ENCODE measurements at regions not wholly inside any gene's neighbourhood (a gene's known extent, or its start where the extent isn't known, plus 50 kb on each side); places are given as distances from the start of the nearest gene placed in this dataset.

DNA sequence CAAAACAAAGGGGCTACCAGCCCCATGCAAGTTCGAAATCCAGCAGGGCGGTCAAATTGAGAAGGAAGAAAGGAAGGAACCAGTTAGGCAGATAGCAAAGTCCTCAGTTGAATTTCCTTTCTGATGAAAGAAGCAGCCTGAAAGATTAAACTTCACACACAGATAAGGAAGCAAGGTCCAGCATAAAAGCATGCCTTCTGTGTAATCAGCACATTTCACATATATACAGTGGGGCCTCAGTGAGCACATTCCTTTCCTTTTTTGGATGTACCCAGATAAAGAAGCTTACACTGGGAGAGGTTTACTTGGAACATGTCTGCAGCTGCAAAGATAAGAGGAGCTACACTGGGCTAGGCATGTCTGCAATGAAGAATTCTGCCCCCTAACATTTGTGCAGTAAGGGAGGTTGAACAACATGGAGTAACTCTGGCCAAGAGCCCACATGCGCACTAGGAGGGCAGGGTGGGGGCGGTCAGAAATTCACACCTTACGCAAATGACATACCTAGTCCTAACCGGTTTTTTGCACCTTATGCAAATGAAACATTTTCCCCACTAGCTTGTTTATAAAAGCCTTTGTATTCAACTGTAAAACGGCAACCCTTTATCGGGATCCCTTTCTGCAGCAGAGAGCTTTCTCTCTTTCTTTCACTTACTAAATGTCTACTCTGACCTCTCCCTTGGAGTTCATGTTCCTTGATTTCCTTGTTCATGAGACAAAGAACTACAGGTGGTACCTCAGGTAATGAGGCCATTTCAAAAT lies 149.7 kb upstream of the FBXL17 start:
- Histone ChIP-seq H3K4me1 (no peaks in the 10 kb centered on the region), H3K36me3 (ENCODE audit: insufficient read depth in 1 of 2, low read depth in 1 of 2) (no peaks in the 10 kb centered on the region), H3K27ac (no peak overlapping the region), H3K4me3 (no peak overlapping the region), H3K27me3 (ENCODE audit: insufficient read depth in 3 of 3, low read length in 2 of 3) (no peaks in the 10 kb centered on the region), H3K9me3 (peaks cover 8% of the 10 kb centered on the region)
- no peak for DNase-seq
- TF ChIP-seq, protein P1, sequence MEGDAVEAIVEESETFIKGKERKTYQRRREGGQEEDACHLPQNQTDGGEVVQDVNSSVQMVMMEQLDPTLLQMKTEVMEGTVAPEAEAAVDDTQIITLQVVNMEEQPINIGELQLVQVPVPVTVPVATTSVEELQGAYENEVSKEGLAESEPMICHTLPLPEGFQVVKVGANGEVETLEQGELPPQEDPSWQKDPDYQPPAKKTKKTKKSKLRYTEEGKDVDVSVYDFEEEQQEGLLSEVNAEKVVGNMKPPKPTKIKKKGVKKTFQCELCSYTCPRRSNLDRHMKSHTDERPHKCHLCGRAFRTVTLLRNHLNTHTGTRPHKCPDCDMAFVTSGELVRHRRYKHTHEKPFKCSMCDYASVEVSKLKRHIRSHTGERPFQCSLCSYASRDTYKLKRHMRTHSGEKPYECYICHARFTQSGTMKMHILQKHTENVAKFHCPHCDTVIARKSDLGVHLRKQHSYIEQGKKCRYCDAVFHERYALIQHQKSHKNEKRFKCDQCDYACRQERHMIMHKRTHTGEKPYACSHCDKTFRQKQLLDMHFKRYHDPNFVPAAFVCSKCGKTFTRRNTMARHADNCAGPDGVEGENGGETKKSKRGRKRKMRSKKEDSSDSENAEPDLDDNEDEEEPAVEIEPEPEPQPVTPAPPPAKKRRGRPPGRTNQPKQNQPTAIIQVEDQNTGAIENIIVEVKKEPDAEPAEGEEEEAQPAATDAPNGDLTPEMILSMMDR (IDR thresholded peaks at IDR 0.05), result no peak
- intact Hi-C loops (cut with DNase I), result no loop called here
- WGBS, 3 donors, result 74 to 81% (median 78%) methylated on average over 8 of the region's 8 CpGs
- no peak for ATAC-seq

DNA sequence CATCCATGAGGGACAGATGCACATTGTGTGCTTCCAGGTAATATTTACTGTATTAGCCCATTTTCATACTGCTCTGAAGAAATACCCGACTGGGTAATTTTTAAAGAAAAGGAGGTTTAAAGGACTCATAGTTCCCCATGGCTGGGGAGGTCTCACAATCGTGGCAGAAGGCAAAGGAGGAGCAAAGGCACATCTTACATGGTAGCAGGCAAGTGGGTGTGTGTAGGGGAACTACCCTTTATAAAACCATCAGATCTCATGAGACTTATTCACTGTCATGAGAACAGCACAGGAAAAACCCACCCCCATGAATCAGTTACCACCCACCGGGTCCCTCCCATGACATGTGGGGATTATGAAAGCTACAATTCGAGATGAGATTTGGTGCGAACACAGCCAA lies 148.8 kb upstream of the FBXL17 start:
- DNase-seq (no peak), ATAC-seq (no peak)
- Histone ChIP-seq H3K27me3 (ENCODE audit: insufficient read depth in 3 of 3, low read length in 2 of 3) (no peaks in the 10 kb centered on the region), H3K27ac (no peak overlapping the region), H3K9me3 (peaks cover 10% of the 10 kb centered on the region), H3K4me1 (no peaks in the 10 kb centered on the region), H3K4me3 (no peak overlapping the region), H3K36me3 (ENCODE audit: insufficient read depth in 1 of 2, low read depth in 1 of 2) (no peaks in the 10 kb centered on the region)
- TF ChIP-seq, protein P1 (IDR thresholded peaks at IDR 0.05), result no peak
- intact Hi-C loops (cut with DNase I), result no loop called here
- 82 to 85% (median 84%) methylated on average over 5 of the region's 5 CpGs for whole genome bisulfite sequencing, 3 donors

DNA sequence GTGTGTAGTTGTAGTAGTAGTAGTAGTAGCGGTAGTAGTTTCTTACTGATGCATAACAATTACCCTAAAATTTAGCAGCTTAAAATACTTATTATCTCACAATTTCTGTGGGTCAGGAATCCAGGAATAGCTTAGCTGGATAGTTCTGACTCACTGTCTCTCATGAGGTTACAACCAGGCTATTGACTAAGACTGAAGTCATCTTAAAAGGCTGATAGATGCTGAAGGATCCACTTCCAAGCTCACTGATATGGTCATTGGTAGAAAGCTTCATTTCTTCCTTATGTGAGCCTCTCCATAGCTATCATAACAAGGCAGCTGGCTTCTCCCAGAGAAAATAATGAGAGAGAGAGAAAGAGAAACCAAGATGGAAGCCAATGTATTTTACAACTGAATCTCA lies 147.5 kb upstream of the FBXL17 start:
- no peak overlapping the region for H3K4me3 ChIP-seq
- WGBS, 3 donors, result 0 to 53% (median 0%) methylated on average over 1 of the region's 1 CpG
- H3K27me3 ChIP-seq (ENCODE audit: insufficient read depth in 3 of 3, low read length in 2 of 3), result no peaks in the 10 kb centered on the region
- ATAC-seq (no peak), DNase-seq (no peak)
- intact Hi-C loops (cut with DNase I), result no loop called here
- no peaks in the 10 kb centered on the region for H3K4me1 ChIP-seq
- H3K36me3 ChIP-seq (ENCODE audit: insufficient read depth in 1 of 2, low read depth in 1 of 2), result no peaks in the 10 kb centered on the region
- no peak overlapping the region for H3K27ac ChIP-seq
- H3K9me3 ChIP-seq, result peaks cover 10% of the 10 kb centered on the region
- TF ChIP-seq, protein P1 (IDR thresholded peaks at IDR 0.05), result no peak

DNA sequence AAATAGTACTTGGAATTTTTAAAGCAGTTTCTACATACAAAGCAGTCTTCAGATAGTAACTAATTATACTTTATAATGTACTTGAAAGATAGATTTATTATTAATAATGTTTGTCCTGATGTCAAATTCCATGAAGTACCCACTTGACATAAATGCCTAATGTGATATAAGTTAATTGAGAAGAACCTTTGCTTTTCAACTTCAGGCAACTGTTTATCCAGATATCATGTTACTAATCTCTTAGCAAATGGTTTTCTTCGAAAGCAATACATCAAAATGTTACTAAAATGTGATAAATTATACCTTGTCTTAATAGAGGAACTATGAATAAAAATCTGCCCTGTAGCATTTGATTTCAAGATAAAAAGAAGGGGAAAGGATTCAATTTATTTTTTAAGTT lies 146.8 kb upstream of the FBXL17 start:
- WGBS, 3 donors, result 13 to 23% (median 23%) methylated on average over 1 of the region's 1 CpG
- H3K9me3 ChIP-seq, result peaks cover 10% of the 10 kb centered on the region
- H3K27ac ChIP-seq, result no peak overlapping the region
- no peaks in the 10 kb centered on the region for H3K36me3 ChIP-seq (ENCODE audit: insufficient read depth in 1 of 2, low read depth in 1 of 2)
- intact Hi-C loops (cut with DNase I), result no loop called here
- no peaks in the 10 kb centered on the region for H3K27me3 ChIP-seq (ENCODE audit: insufficient read depth in 3 of 3, low read length in 2 of 3)
- no peaks in the 10 kb centered on the region for H3K4me1 ChIP-seq
- H3K4me3 ChIP-seq, result no peak overlapping the region
- ATAC-seq, result no peak
- no peak for DNase-seq
- TF ChIP-seq, protein P1 (IDR thresholded peaks at IDR 0.05), result no peak

DNA sequence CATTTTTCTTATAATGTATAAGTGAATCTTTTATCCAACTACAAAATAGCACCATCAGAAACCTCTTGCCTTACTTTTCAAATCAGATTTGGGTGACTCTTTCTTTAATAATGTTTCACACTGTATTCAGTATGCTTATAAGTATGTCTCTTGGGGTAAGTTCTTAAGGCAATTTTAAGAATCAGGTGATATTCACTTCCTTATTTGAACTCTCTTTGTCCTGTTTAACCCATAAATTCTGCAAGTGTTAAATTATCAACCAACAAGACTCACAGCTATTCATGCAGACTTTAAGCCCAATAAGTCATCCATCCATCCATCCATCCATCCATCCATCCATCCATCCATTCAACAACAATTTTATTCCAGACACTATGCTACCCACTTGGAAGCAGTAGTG lies 142.7 kb upstream of the FBXL17 start:
- H3K4me3 ChIP-seq, result no peak overlapping the region
- TF ChIP-seq, protein P1 (IDR thresholded peaks at IDR 0.05), result no peak
- no peak for ATAC-seq
- H3K36me3 ChIP-seq (ENCODE audit: insufficient read depth in 1 of 2, low read depth in 1 of 2), result no peaks in the 10 kb centered on the region
- H3K27me3 ChIP-seq (ENCODE audit: insufficient read depth in 3 of 3, low read length in 2 of 3), result no peaks in the 10 kb centered on the region
- intact Hi-C loops (cut with DNase I), result no loop called here
- no peak for DNase-seq
- H3K27ac ChIP-seq, result no peak overlapping the region
- H3K4me1 ChIP-seq, result no peaks in the 10 kb centered on the region
- H3K9me3 ChIP-seq, result peaks cover 10% of the 10 kb centered on the region

All from psoas muscle (tissue), 7 donors.